CD14-positive monocyte (primary cell): ENCODE measurements at regions not wholly inside any gene's neighbourhood (a gene's known extent, or its start where the extent isn't known, plus 50 kb on each side); places are given as distances from the start of the nearest gene placed in this dataset.
A peak's percentile ranks its signal among the peaks of the same experiment; 100 is the strongest.

Experiments used
- DNase-seq, 3 donors: peaks; one replicate each; pipeline ENCODE4 v3.0.0-alpha.2; 2011 to 2022
- H2AFZ ChIP-seq: 2 replicates; pipeline ENCODE4 v1.6.0; 2012; ENCODE audit warnings: mild to moderate bottlenecking, low read depth, low read length, inconsistent platforms; ENCODE audit not compliant: insufficient read depth, poor library complexity, severe bottlenecking
- H3K27ac ChIP-seq, 2 donors: 1 replicate in 1 of 2; 2 replicates in 1 of 2; pipeline ENCODE4 v1.5.1; 2012 to 2013; ENCODE audit warnings: low read length in 2 of 2, control low read depth in 1 of 2, inconsistent platforms in 1 of 2, low read depth in 1 of 2, mild to moderate bottlenecking in 1 of 2
- H3K27me3 ChIP-seq, 2 donors: one replicate each; pipeline versions ENCODE4 v1.6.0 to v1.6.1; 2011 to 2013; ENCODE audit warnings: low read length in 2 of 2; ENCODE audit not compliant: control insufficient read depth in 2 of 2, insufficient read depth in 2 of 2
- H3K36me3 ChIP-seq, 2 donors: replicated peaks in 1 of 2; 1 replicate in 1 of 2; 2 replicates in 1 of 2; pipeline versions ENCODE4 v1.5.1 to v1.6.1; 2012 to 2013; ENCODE audit warnings: low read length in 2 of 2, control low read depth in 1 of 2, inconsistent platforms in 1 of 2, mild to moderate bottlenecking in 1 of 2; ENCODE audit not compliant: insufficient read depth in 2 of 2, control insufficient read depth in 1 of 2
- H3K4me1 ChIP-seq, 2 donors: 1 replicate in 1 of 2; 2 replicates in 1 of 2; pipeline versions ENCODE4 v1.5.1 to v1.6.1; 2012 to 2013; ENCODE audit warnings: low read length in 2 of 2, control low read depth in 1 of 2, inconsistent platforms in 1 of 2, mild to moderate bottlenecking in 1 of 2, moderate library complexity in 1 of 2; ENCODE audit not compliant: insufficient read depth in 2 of 2, control insufficient read depth in 1 of 2
- H3K4me2 ChIP-seq: replicated peaks from 2 replicates; pipeline ENCODE3; 2012; ENCODE audit warnings: low read length, moderate library complexity, mild to moderate bottlenecking; ENCODE audit not compliant: poor library complexity, severe bottlenecking; ENCODE audit errors: extremely low read depth
- H3K4me3 ChIP-seq, 3 experiments: fragments of 200-600 bp in 1 of 3; sonication (generic) in 1 of 3; replicated peaks in 1 of 3; 1 replicate in 2 of 3; 2 replicates in 1 of 3; pipeline ENCODE4 v1.5.1; 2011 to 2013; ENCODE audit warnings: low read length in 3 of 3, mild to moderate bottlenecking in 3 of 3, control low read depth in 2 of 3, low read depth in 2 of 3, inconsistent platforms in 1 of 3, moderate library complexity in 1 of 3
- H3K79me2 ChIP-seq: 2 replicates; pipeline ENCODE4 v1.6.0; 2012; ENCODE audit warnings: mild to moderate bottlenecking, control low read depth, inconsistent platforms, low read length, moderate library complexity; ENCODE audit not compliant: insufficient read depth
- H3K9ac ChIP-seq: 2 replicates; pipeline ENCODE4 v1.6.0; 2017; ENCODE audit warnings: low read length, mild to moderate bottlenecking; ENCODE audit not compliant: insufficient read depth, poor library complexity, severe bottlenecking
- H3K9me3 ChIP-seq, 2 donors: replicated peaks in 1 of 2; 1 replicate in 1 of 2; 2 replicates in 1 of 2; pipeline versions ENCODE4 v1.5.1 to v1.6.1; 2012 to 2013; ENCODE audit warnings: low read length in 2 of 2, control low read depth in 1 of 2; ENCODE audit not compliant: control insufficient read depth in 1 of 2, insufficient read depth in 1 of 2
- H4K20me1 ChIP-seq: 2 replicates; pipeline ENCODE4 v1.6.0; 2012; ENCODE audit warnings: mild to moderate bottlenecking, low read length, control low read depth, moderate library complexity; ENCODE audit not compliant: insufficient read depth
- H3K27ac Mint-ChIP-seq, 7 donors: one replicate each; pipeline ENCODE4 v1.8.0; 2020; ENCODE audit warnings: mild to moderate bottlenecking in 7 of 7, mixed read lengths in 7 of 7, moderate library complexity in 6 of 7, inconsistent platforms in 2 of 7
- H3K27me3 Mint-ChIP-seq, 3 donors: one replicate each; pipeline ENCODE4 v1.8.0; 2021 to 2022; ENCODE audit warnings: low read depth in 3 of 3, mild to moderate bottlenecking in 3 of 3, mixed read lengths in 3 of 3, moderate library complexity in 3 of 3, inconsistent platforms in 1 of 3
- H3K36me3 Mint-ChIP-seq, 2 donors: one replicate each; pipeline ENCODE4 v1.8.0; 2020; ENCODE audit warnings: mixed read lengths in 2 of 2, inconsistent platforms in 1 of 2, mild to moderate bottlenecking in 1 of 2
- H3K4me1 Mint-ChIP-seq: one replicate; pipeline ENCODE4 v1.8.0; 2020; ENCODE audit warnings: mild to moderate bottlenecking, mixed read lengths
- H3K4me3 Mint-ChIP-seq, 2 donors: one replicate each; pipeline ENCODE4 v1.8.0; 2020; ENCODE audit warnings: mild to moderate bottlenecking in 2 of 2, mixed read lengths in 2 of 2, moderate library complexity in 1 of 2
- H3K9me3 Mint-ChIP-seq, 7 donors: one replicate each; pipeline ENCODE4 v1.8.0; 2020 to 2022; ENCODE audit warnings: mixed read lengths in 7 of 7, mild to moderate bottlenecking in 6 of 7, moderate library complexity in 6 of 7, inconsistent platforms in 2 of 7
- WGBS: methylation state at CpG from one replicate; pipeline ENCODE4 v1.1.5; 2013; ENCODE audit warnings: missing lambda C conversion rate; ENCODE audit not compliant: insufficient coverage; 5-methylcytosine and 5-hydroxymethylcytosine counted together
- intact Hi-C, 2 donors: fragments of 100-400 bp; cut with micrococcal nuclease; formaldehyde crosslinking; loops; one replicate each; pipeline versions ENCODE4 v1.15.0 to v1.15.1; 2023
- TF ChIP-seq, protein P1 (sequence below): fragments of 200-600 bp; IDR thresholded peaks from one replicate; pipeline ENCODE4 v1.8.0; 2022; ENCODE audit warnings: antibody characterized with exemption, mild to moderate bottlenecking

DNA sequence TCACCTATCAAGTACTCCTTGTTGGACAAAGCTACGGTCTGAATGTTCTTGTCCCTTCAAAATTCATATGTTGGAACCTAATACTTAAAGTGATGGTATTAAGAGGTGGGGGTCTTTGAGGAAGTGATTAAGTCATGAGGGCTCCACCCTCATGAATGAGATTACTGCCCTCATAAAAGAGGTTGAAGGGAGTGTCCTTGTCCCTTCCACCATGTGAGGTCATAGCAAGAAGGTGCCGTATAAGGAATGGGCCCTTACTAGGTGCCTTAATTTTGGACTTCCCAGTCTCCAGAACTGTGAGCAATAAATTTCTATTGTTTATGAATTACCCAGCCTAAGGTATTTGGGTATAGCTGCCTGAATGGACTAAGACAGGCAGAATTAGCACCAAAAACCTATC, 191.1 kb upstream of the NUDT4 start:
- no CpG with 5 or more reads among the region's 2 CpGs for WGBS
- H2AFZ ChIP-seq: no peak overlapping the region
- H3K79me2 ChIP-seq: no peaks in the 10 kb centered on the region
- peaks cover 40% of the 10 kb centered on the region for H3K4me1 Mint-ChIP-seq
- H3K9ac ChIP-seq: no peak overlapping the region
- no peaks in the 10 kb centered on the region for H3K36me3 ChIP-seq
- no peaks in the 10 kb centered on the region for H4K20me1 ChIP-seq
- no peaks in the 10 kb centered on the region for H3K27me3 ChIP-seq
- peak overlapping the region in 1 of 2 donors; percentile 91 for H3K27ac ChIP-seq
- intact Hi-C loops: loop anchor here (10.0 kb wide), 2 partner anchors 62 to 92 kb away; no protein-coding TSS in a partner anchor
- peaks cover 37 to 40% of the 10 kb centered on the region in 2 donors for H3K4me1 ChIP-seq
- H3K27me3 Mint-ChIP-seq: peaks cover 0 to 1% (median 0%) of the 10 kb centered on the region in 3 donors
- H3K4me2 ChIP-seq: no peak overlapping the region
- no peaks in the 10 kb centered on the region for H3K9me3 ChIP-seq
- peaks cover 0 to 2% of the 10 kb centered on the region in 2 donors for H3K36me3 Mint-ChIP-seq
- no peak overlapping the region for H3K4me3 Mint-ChIP-seq
- H3K9me3 Mint-ChIP-seq: peaks cover 0 to 2% (median 0%) of the 10 kb centered on the region in 7 donors
- no peak for DNase-seq
- H3K27ac Mint-ChIP-seq: no peak overlapping the region
- no peak overlapping the region for H3K4me3 ChIP-seq
- TF ChIP-seq, protein P1, sequence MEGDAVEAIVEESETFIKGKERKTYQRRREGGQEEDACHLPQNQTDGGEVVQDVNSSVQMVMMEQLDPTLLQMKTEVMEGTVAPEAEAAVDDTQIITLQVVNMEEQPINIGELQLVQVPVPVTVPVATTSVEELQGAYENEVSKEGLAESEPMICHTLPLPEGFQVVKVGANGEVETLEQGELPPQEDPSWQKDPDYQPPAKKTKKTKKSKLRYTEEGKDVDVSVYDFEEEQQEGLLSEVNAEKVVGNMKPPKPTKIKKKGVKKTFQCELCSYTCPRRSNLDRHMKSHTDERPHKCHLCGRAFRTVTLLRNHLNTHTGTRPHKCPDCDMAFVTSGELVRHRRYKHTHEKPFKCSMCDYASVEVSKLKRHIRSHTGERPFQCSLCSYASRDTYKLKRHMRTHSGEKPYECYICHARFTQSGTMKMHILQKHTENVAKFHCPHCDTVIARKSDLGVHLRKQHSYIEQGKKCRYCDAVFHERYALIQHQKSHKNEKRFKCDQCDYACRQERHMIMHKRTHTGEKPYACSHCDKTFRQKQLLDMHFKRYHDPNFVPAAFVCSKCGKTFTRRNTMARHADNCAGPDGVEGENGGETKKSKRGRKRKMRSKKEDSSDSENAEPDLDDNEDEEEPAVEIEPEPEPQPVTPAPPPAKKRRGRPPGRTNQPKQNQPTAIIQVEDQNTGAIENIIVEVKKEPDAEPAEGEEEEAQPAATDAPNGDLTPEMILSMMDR: no peak

DNA sequence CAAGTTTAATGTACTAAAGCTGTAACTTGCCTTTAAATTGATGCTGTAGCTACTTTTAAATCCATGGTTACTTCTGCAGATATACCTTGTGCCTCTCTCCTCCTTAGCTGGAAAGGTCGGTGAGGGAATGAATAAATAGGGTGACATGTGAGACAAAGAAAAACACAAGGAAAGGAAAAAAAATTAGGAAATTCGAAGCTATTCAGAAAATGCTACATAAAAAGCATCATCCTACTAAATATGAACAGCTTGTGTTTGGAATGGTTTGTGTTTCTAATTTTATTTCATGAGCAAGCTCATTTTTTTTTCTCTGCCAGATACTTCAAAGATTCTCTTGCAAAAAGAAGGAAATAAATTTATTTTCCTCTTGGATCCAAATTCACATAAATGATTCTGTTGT, 186.3 kb upstream of the NUDT4 start:
- peaks cover 5% of the 10 kb centered on the region for H3K4me1 Mint-ChIP-seq
- no peak for DNase-seq
- Histone ChIP-seq H3K27me3 (no peaks in the 10 kb centered on the region), H3K9me3 (peaks cover 0 to 5% of the 10 kb centered on the region in 2 donors), H3K79me2 (no peaks in the 10 kb centered on the region), H3K27ac (no peak overlapping the region), H2AFZ (no peak overlapping the region), H4K20me1 (no peaks in the 10 kb centered on the region), H3K4me3 (no peak overlapping the region), H3K36me3 (no peaks in the 10 kb centered on the region), H3K9ac (no peak overlapping the region), H3K4me2 (no peak overlapping the region), H3K4me1 (peaks cover 6% of the 10 kb centered on the region in 2 donors)
- no peak overlapping the region for H3K4me3 Mint-ChIP-seq
- TF ChIP-seq, protein P1: no peak
- no peaks in the 10 kb centered on the region for H3K36me3 Mint-ChIP-seq
- intact Hi-C loops: no loop called here
- no peak overlapping the region for H3K27ac Mint-ChIP-seq
- WGBS: no CpG with 5 or more reads among the region's 2 CpGs
- H3K27me3 Mint-ChIP-seq: peaks cover 0 to 2% (median 1%) of the 10 kb centered on the region in 3 donors
- H3K9me3 Mint-ChIP-seq: peaks cover 2 to 15% (median 9%) of the 10 kb centered on the region in 7 donors
